GM23338 (cell line): ENCODE measurements at regions not wholly inside any gene's neighbourhood (a gene's known extent, or its start where the extent isn't known, plus 50 kb on each side); places are given as distances from the start of the nearest gene placed in this dataset.

Experiments
- ATAC-seq: fragments of 200-7000 bp; cut with Tn5 transposase; 3 replicates; pipeline ENCODE4 v1.9.1; 2020
- DNase-seq: peaks from one replicate; pipeline ENCODE4 v3.0.0-alpha.2; 2015; ENCODE audit warnings: low spot score
- H2AFZ ChIP-seq: fragments of 200-600 bp; sonication (generic); 2 replicates; pipeline ENCODE4 v1.8.0; 2016; ENCODE audit warnings: antibody characterized with exemption, mild to moderate bottlenecking, moderate library complexity
- H3F3A ChIP-seq: fragments of 200-600 bp; sonication (generic); replicated peaks from 2 replicates; pipeline ENCODE4 v1.8.0; 2017; ENCODE audit warnings: antibody characterized with exemption, mixed run types, low read depth
- H3K27ac ChIP-seq: fragments of 200-600 bp; sonication (generic); 2 replicates; pipeline ENCODE4 v1.6.1; 2016; ENCODE audit warnings: low read depth
- H3K27me3 ChIP-seq: fragments of 200-600 bp; sonication (generic); 2 replicates; pipeline ENCODE4 v1.8.0; 2016; ENCODE audit warnings: mild to moderate bottlenecking, mixed run types, moderate library complexity; ENCODE audit not compliant: insufficient read depth
- H3K36me3 ChIP-seq: fragments of 200-600 bp; sonication (generic); 2 replicates; pipeline ENCODE4 v1.8.0; 2016; ENCODE audit warnings: mild to moderate bottlenecking; ENCODE audit not compliant: insufficient read depth
- H3K4me1 ChIP-seq: fragments of 200-600 bp; sonication (generic); 2 replicates; pipeline ENCODE4 v1.8.0; 2016; ENCODE audit warnings: mild to moderate bottlenecking, moderate library complexity; ENCODE audit not compliant: insufficient read depth
- H3K4me2 ChIP-seq: fragments of 200-600 bp; sonication (generic); 2 replicates; pipeline ENCODE4 v1.7.1; 2017; ENCODE audit warnings: mixed run types
- H3K4me3 ChIP-seq: fragments of 200-600 bp; sonication (generic); 2 replicates; pipeline ENCODE4 v1.6.1; 2016; ENCODE audit warnings: mixed run types
- H3K79me2 ChIP-seq: fragments of 200-600 bp; sonication (generic); replicated peaks from 2 replicates; pipeline ENCODE4 v1.8.0; 2017; ENCODE audit warnings: mild to moderate bottlenecking; ENCODE audit not compliant: insufficient read depth
- H3K9me2 ChIP-seq: fragments of 200-600 bp; sonication (generic); 2 replicates; pipeline ENCODE4 v1.8.0; 2017; ENCODE audit not compliant: insufficient read depth
- H4K20me1 ChIP-seq: fragments of 200-600 bp; sonication (generic); replicated peaks from 2 replicates; pipeline ENCODE4 v1.8.0; 2017; ENCODE audit warnings: mild to moderate bottlenecking; ENCODE audit not compliant: insufficient read depth
- H3K27ac Mint-ChIP-seq: 2 replicates; pipeline ENCODE4 v1.8.0; 2020; ENCODE audit warnings: inconsistent platforms, mild to moderate bottlenecking, moderate library complexity, mixed read lengths
- H3K27me3 Mint-ChIP-seq: 3 replicates; pipeline ENCODE4 v1.8.0; 2022; ENCODE audit warnings: low read depth, mild to moderate bottlenecking, moderate library complexity, mixed read lengths, inconsistent platforms; ENCODE audit not compliant: insufficient read depth, poor library complexity
- H3K36me3 Mint-ChIP-seq: 3 replicates; pipeline ENCODE4 v1.8.0; 2021; ENCODE audit warnings: low read depth, mild to moderate bottlenecking, inconsistent platforms, moderate library complexity, mixed read lengths
- H3K4me1 Mint-ChIP-seq: 3 replicates; pipeline ENCODE4 v1.8.0; 2020; ENCODE audit warnings: mild to moderate bottlenecking, inconsistent platforms, mixed read lengths
- H3K4me3 Mint-ChIP-seq: 3 replicates; pipeline ENCODE4 v1.8.0; 2021; ENCODE audit warnings: moderate library complexity, mild to moderate bottlenecking, inconsistent platforms, mixed read lengths
- H3K9me3 Mint-ChIP-seq: 3 replicates; pipeline ENCODE4 v1.8.0; 2020; ENCODE audit warnings: moderate library complexity, mild to moderate bottlenecking, inconsistent platforms, mixed read lengths
- CTCF ChIP-seq, 2 experiments: fragments of 200-600 bp in 1 of 2; sonication (generic) in 1 of 2; conservative IDR thresholded peaks; 2 replicates each; pipeline versions ENCODE4 v1.5.1 to v1.6.1; 2016 to 2017; ENCODE audit warnings: antibody characterized with exemption in 2 of 2, low read depth in 2 of 2, mild to moderate bottlenecking in 2 of 2, moderate library complexity in 1 of 2
- EZH2 ChIP-seq: fragments of 200-600 bp; sonication (generic); IDR thresholded peaks from one replicate; pipeline ENCODE4 v1.8.0; 2017; ENCODE audit warnings: antibody characterized with exemption, mild to moderate bottlenecking, low read depth; ENCODE audit not compliant: unreplicated experiment
- JUNB ChIP-seq: IDR thresholded peaks from one replicate; pipeline ENCODE4 v1.6.1; 2016; ENCODE audit warnings: antibody characterized with exemption; ENCODE audit not compliant: unreplicated experiment
- NANOG ChIP-seq: IDR thresholded peaks from 2 replicates; pipeline ENCODE4 v1.6.1; 2016; ENCODE audit warnings: antibody characterized with exemption, borderline replicate concordance
- POLR2AphosphoS5 ChIP-seq: IDR thresholded peaks from 2 replicates; pipeline ENCODE4 v1.6.1; 2016; ENCODE audit warnings: antibody characterized with exemption, low read depth
- REST ChIP-seq: IDR thresholded peaks from one replicate; pipeline ENCODE4 v1.6.1; 2018; ENCODE audit warnings: antibody characterized with exemption; ENCODE audit not compliant: unreplicated experiment
- ZNF114 ChIP-seq: fragments of 250-450 bp; sonication (Bioruptor Pico); IDR thresholded peaks from 2 replicates; pipeline ENCODE4 v1.5.0; 2020; ENCODE audit warnings: mild to moderate bottlenecking, moderate library complexity
- ZNF462 ChIP-seq: fragments of 250-450 bp; sonication (Bioruptor Pico); IDR thresholded peaks from 2 replicates; pipeline ENCODE4 v1.5.0; 2020; ENCODE audit warnings: mild to moderate bottlenecking, moderate library complexity

- DNase-seq (no peak), ATAC-seq (no peak)
- H3K27ac Mint-ChIP-seq: no peak overlapping the region
- no peaks in the 10 kb centered on the region for H3K9me3 Mint-ChIP-seq
- no peak overlapping the region for H3K4me3 Mint-ChIP-seq
- H3K4me2 ChIP-seq: no peak overlapping the region
- H3K36me3 Mint-ChIP-seq: no peaks in the 10 kb centered on the region
- TF ChIP-seq EZH2: no peak
- no peak for TF ChIP-seq JUNB
- no peak for TF ChIP-seq ZNF462
- H3K4me1 ChIP-seq: no peaks in the 10 kb centered on the region
- H4K20me1 ChIP-seq: no peaks in the 10 kb centered on the region
- no peaks in the 10 kb centered on the region for H3K4me1 Mint-ChIP-seq
- H3K27ac ChIP-seq: no peak overlapping the region
- H3K79me2 ChIP-seq: no peaks in the 10 kb centered on the region
- no peaks in the 10 kb centered on the region for H3K36me3 ChIP-seq
- no peaks in the 10 kb centered on the region for H3F3A ChIP-seq
- H3K27me3 Mint-ChIP-seq: peaks cover 1% of the 10 kb centered on the region
- no peak overlapping the region for H3K4me3 ChIP-seq
- H3K9me2 ChIP-seq: no peaks in the 10 kb centered on the region
- H2AFZ ChIP-seq: no peak overlapping the region
- no peaks in the 10 kb centered on the region for H3K27me3 ChIP-seq
Observed at GRCh38 chr10:4511509-4511908, 314.5 kb upstream of the AKR1E2 start.

- H3K4me1 ChIP-seq: no peaks in the 10 kb centered on the region
- H2AFZ ChIP-seq: no peak overlapping the region
- Mint-ChIP-seq H3K27ac (no peak overlapping the region), H3K4me3 (no peak overlapping the region), H3K27me3 (peaks cover 1% of the 10 kb centered on the region), H3K9me3 (no peaks in the 10 kb centered on the region), H3K4me1 (no peaks in the 10 kb centered on the region), H3K36me3 (no peaks in the 10 kb centered on the region)
- no peaks in the 10 kb centered on the region for H3F3A ChIP-seq
- H3K27ac ChIP-seq: no peak overlapping the region
- no peaks in the 10 kb centered on the region for H3K27me3 ChIP-seq
- H4K20me1 ChIP-seq: no peaks in the 10 kb centered on the region
- no peak overlapping the region for H3K4me2 ChIP-seq
- no peaks in the 10 kb centered on the region for H3K79me2 ChIP-seq
- H3K36me3 ChIP-seq: no peaks in the 10 kb centered on the region
- no peak overlapping the region for H3K4me3 ChIP-seq
- DNase-seq: no peak
- ATAC-seq: no peak
- no peaks in the 10 kb centered on the region for H3K9me2 ChIP-seq
- TF ChIP-seq JUNB (no peak), ZNF114 (no peak), EZH2 (no peak), NANOG (no peak), POLR2AphosphoS5 (no peak), CTCF (conservative IDR thresholded peaks at IDR 0.05; ENCODE audit: low read depth in 2 of 2) (no peak), REST (no peak)
Observed at GRCh38 chr10:4509405-4509804, 316.6 kb upstream of the AKR1E2 start.
